ENCODE measurements at regions not wholly inside any gene's neighbourhood (a gene's known extent, or its start where the extent isn't known, plus 50 kb on each side); places are given as distances from the start of the nearest gene placed in this dataset.

DNA sequence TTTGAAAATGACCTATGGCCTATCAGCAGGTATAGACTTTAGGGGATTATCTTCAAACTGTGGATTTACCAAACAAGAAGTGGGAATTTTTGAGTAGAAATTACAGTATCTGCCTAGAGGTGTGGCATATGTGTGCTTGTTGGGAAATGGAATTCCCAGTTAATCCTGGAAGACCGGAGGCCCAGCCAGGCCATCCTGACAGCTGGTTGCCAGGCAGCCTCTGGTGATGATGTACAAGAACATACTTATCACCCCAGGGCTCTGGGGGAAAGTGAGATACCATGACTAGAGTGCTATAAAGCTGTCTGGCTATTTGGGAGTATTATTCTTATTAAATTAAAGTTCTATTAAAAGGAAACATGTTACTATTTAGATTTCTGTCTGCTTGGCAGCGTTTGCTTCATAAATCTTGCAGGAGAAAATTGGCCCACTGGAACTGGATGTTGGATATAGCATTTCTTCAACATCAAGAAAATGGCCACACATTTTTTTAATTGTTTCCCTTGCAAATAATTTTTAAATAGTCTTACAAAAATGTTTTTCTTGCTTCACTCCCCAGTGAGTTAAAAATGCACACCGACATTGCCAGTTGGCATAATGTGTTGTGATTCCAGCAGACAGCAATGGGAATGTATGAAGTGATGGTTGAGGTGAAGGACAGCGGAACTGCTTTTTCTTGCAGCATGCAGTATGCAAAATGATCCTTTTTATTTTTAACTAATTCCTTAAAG, 187.8 kb downstream of the MYLK4 start:
- DNase-seq, result no peak

DNA sequence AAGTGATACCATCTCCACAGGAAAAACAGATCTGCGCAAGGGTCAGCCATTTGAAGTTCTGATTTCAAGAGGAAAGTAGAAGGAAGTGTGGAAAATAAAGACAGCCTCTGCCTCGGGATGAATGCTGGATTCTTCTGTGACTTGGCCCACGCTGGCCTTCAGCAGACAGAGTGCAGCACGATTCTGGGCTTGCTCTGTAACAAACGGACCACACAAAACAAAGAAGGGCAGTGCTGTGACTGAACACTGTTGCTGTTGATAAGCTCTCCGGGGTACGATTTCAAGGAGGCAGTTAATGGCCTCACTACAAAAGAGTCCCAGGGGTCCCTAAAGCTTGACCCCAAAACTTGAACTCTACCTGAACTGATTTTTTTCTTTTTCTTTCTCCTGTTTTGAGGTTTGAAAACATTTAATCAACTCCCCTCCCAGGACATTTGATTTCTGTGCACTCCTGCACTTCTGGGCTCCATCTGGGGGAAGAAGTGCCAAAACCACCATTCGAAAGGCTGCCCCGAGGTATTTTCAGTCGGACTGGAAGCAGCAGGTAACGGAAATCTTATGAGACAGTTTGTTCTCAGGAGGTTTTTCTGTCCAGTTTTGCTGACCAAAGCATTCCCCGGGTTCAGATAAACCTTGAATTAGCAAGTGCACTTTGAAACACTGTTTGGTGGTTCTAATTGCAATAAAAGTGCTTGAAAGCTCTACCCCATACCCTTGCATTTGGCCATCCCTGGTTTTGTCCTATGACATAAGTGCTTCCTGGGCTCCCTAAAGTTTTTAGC, 189.6 kb downstream of the MYLK4 start:
- no peak for DNase-seq

- no peak for DNase-seq
Observed at GRCh38 chr6:2560140-2560818, 190.4 kb downstream of the MYLK4 start.

GRCh38 chr6:2558861-2559801, 191.6 kb downstream of the MYLK4 start:
- no peak for DNase-seq

GRCh38 chr6:2558098-2558680, 192.5 kb downstream of the MYLK4 start:
- no peak for DNase-seq

- DNase-seq, result no peak
Observed at GRCh38 chr6:2557181-2557720, 193.5 kb downstream of the MYLK4 start.

GRCh38 chr6:2556761-2557160, 194.0 kb downstream of the MYLK4 start:
- DNase-seq, result no peak

DNA sequence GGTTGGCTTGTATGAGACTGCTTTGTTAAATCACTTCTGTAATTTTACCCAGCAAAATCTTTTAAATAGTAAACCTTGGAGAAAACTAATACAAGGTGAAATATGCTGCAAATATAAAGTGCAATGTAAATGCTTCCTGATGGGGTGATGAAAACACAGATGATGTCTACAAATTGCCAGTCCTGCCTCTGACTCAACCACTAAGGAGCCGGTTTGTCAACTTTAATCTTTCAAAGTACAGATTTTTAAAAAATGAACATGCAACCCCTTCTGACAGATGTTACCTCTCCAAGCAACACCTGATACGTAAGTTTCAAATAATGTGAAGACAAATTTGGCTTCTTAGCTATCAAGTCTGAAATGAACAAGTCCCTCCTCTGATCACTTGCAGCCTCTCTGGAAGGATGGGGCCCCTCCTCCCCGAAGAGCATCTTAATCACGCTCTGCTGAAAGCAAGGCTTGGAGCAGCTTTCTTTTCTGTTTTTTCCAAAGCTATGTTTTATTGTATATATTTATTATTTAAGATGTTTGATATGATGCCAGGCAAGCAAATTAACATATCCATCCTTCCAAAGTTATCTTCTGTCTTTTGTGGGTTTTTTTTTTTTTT, 196.0 kb downstream of the MYLK4 start:
- no peak for DNase-seq

DNA sequence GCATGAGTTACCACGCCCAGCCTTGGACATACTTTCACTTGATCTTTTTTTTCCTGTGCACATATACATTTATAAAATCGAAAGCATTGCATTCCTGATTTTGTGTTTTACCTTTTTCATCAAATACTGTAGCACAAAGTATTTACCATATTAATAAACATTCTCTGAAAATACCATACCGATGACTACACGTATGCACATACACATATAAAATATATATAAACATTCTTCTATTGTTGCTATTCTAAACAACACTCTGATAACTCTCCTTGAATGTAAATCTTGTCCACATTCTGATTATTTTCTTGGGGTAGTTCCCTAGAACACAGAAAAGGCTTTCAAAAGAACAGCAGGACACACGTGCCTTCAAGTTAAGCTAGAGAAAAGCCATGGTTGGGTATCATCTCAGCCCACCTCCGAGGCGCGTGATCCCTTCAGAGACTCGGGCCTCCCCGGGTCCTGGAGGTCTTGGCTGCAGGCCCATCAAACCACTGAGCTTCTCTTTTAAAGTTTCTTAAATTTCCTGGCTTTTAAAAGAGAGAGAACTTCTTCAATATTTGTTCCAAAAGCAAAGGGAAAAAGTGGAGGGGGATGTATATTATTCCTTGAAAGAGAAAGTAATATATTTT, 198.1 kb downstream of the MYLK4 start:
- no peak for DNase-seq

DNA sequence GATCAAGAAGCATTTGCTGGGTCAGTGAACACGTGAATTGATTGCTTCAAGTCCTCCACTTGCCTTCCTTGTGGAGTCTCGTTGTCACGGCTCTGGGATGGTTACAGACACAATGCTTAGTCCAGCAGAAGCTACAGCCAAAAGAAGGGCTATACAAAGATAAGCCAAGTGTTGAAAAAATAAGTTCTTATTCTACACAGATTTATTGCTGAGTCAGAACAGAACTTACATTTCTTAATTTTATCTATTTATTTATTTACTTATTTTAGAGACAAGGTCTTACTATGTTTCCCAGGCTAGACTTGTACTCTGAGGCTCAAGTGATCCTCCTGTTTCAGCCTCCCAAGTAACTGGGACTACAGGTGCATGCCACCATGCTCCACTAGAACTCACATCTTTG, 199.0 kb downstream of the MYLK4 start:
- DNase-seq, result no peak

DNA sequence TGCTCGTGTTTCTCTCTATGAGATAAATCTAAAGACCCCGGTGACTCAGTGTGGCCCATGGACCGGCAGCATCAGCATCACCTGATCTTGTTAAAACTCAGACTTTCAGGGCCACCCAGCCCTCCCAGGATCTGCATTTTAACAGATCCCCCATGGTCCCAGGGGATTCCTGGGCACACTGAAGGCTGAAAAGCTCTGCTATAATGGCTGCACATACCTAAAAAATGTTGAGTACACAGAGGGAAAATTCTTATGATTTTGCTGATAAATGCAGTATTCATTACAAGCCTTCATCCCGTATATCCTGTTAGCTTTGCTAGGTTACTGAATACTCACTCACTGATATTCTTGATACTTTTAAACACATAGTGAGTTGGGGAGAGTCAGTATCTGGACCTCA, 200.5 kb downstream of the MYLK4 start:
- no peak for DNase-seq

GRCh38 chr6:2549834-2550233, 200.9 kb downstream of the MYLK4 start:
- no peak for DNase-seq

DNA sequence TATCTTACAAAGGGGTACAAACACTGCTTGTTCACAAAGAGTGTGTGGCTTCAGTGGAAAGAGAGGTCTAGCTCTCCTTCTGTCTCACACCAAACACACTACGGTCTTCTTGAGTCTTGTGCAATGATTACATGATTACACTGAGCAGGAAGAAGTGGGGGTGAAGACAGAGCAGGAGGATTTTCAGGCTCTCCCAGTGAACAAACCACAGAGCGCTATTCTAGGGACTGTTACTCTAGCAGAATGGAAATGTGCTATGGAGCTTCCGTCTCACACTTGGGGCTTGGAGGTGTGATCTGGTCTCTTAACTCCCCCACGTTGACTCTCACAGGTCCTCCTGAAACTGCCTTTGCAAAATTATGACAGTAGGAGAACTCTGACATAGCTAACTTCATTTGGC, 203.4 kb downstream of the MYLK4 start:
- DNase-seq, result no peak

DNA sequence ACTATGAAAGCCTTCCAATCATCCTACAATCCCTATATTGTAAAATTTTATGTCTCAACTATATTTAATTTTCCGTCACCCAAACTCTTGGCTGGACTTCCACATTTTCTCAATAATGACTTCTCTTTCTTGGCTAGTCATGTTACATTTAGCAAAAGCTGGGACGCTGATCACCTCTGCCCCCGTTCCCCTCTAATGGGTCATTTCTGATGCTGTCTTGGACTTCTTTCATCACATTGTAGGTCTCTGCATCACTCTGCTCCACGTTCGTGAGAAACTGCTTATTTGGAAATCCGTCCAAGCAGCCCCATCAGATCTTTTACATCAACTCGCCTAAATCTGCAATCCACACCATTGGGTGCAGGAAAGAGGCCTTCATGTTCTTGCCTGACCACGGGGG, 203.8 kb downstream of the MYLK4 start:
- DNase-seq, result no peak

DNA sequence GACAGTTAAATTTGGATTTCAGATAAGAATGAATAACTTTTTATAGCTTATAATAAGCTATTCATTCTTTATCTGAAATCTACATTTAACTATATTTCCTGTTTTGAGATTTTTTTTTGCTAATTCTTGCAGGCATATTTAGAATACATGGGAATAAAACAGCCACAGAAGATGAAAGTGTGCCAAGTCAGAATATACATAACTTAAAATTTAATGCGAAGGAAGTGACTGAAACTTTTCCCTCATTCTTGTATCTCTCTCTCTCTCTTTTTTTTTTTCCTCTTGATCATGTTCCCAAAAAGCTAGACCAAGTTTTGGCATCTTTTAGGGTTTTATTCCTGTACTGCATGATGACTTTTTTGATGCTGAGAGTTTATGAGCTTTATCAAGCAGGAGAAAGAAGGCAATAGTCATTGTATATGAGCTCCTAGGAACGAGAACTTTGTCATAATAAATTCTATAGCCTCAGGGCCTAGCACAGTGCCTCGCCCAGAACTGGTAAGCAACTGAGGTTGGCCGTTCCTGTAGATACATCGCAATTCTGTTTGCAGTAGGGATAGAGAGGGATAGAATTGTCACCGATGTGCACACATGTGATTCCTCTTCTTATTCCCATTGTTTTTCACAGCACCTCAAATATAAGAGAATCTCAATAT, 205.2 kb downstream of the MYLK4 start:
- no peak for DNase-seq

GRCh38 chr6:2543321-2543720, 207.4 kb downstream of the MYLK4 start:
- peak; percentile 9 for DNase-seq

DNA sequence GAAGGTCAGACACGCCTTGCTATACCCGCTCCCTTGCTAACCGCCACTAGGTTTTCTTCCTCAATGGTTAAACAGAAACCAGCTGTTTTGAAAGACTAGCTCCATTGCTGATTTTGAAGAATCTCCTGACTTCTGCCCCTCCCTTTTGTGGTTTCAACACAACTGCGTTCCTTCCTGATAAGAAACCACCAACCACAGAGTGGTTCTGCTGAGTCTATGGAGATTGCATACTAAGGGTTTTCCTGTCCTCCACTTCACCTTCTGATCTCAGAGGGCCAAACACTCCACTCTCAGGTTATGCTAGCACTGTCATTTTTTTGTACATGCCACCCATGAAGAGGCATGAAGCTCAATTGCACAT, 207.9 kb downstream of the MYLK4 start:
- DNase-seq, result peak; percentile 96

- peak; percentile 55 for DNase-seq
Observed at GRCh38 chr6:2542101-2542857, 208.4 kb downstream of the MYLK4 start.

- DNase-seq, result no peak
Observed at GRCh38 chr6:2536451-2536850, 214.3 kb downstream of the MYLK4 start.

DNA sequence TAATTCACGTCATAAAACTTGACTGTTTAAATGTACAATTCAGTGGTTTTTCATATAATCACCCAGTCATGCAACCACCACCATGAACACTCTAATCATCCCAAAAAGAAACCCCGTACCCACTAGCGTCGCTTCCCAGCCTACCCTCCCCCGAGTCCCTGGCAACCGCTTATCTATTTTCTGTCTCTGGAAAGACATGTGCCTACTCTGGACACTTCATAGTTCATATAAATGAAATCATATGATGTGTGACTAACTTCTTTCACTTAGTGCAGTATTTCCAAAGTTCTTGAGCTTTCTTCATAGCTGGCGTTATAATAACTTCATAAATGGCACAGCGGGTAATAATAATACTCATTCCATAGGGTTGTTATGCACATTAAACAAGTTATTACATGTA, 215.2 kb downstream of the MYLK4 start:
- no peak for DNase-seq

All from hematopoietic multipotent progenitor cell treated with erythropoietin and hydrocortisone succinate and interleukin-3 and kit ligand, for 8 days (in vitro differentiated cells).